HEK293 (cell line): ENCODE measurements at regions not wholly inside any gene's neighbourhood (a gene's known extent, or its start where the extent isn't known, plus 50 kb on each side); places are given as distances from the start of the nearest gene placed in this dataset.

Experiments used
- CTCF ChIP-seq: fragments of 450-650 bp; formaldehyde crosslinking; IDR thresholded peaks from 2 replicates; pipeline ENCODE4 v1.5.1; 2016; ENCODE audit warnings: missing biosample characterization, missing genetic modification characterization
- ZNF488 ChIP-seq: fragments of 450-650 bp; formaldehyde crosslinking; IDR thresholded peaks from 2 replicates; pipeline ENCODE4 v1.5.1; 2016; ENCODE audit warnings: missing biosample characterization, missing genetic modification characterization
- ZNF549 ChIP-seq: fragments of 450-650 bp; IDR thresholded peaks from 2 replicates; pipeline ENCODE4 v1.5.1; 2018; ENCODE audit warnings: missing biosample characterization, missing genetic modification characterization, mild to moderate bottlenecking, inconsistent platforms, moderate library complexity
- ZNF747 ChIP-seq: fragments of 450-650 bp; formaldehyde crosslinking; IDR thresholded peaks from 2 replicates; pipeline ENCODE4 v1.5.1; 2016; ENCODE audit warnings: missing biosample characterization, missing genetic modification characterization
- ZSCAN4 ChIP-seq: fragments of 450-650 bp; formaldehyde crosslinking; IDR thresholded peaks from 2 replicates; pipeline ENCODE4 v1.5.1; 2017; ENCODE audit warnings: missing biosample characterization, missing genetic modification characterization

GRCh38 chr5:45772402-45772801, 76.2 kb upstream of the HCN1 start:
- no peak for TF ChIP-seq CTCF (tag by site-specific recombination)
- no peak for TF ChIP-seq ZNF488 (tag by site-specific recombination)
- TF ChIP-seq ZSCAN4 (tag by site-specific recombination): no peak
- TF ChIP-seq ZNF549 (tag by site-specific recombination): no peak
- no peak for TF ChIP-seq ZNF747
